GM19239 (cell line): ENCODE measurements at regions not wholly inside any gene's neighbourhood (a gene's known extent, or its start where the extent isn't known, plus 50 kb on each side); places are given as distances from the start of the nearest gene placed in this dataset.
"Not testable (repeated sequence)": the region's sequence is repeated elsewhere in the genome, so short reads cannot be mapped to it uniquely, and the experiment has no call there.

ENCODE experiments used
- DNase-seq: peaks from one replicate; pipeline ENCODE4 v3.0.0; 2011; ENCODE audit warnings: low spot score; ENCODE audit not compliant: insufficient read length
- FAIRE-seq: peaks from 2 replicates; lab custom pipeline; 2011; peaks lifted over from hg19 to GRCh38; lab: Jason Lieb, UNC

DNA sequence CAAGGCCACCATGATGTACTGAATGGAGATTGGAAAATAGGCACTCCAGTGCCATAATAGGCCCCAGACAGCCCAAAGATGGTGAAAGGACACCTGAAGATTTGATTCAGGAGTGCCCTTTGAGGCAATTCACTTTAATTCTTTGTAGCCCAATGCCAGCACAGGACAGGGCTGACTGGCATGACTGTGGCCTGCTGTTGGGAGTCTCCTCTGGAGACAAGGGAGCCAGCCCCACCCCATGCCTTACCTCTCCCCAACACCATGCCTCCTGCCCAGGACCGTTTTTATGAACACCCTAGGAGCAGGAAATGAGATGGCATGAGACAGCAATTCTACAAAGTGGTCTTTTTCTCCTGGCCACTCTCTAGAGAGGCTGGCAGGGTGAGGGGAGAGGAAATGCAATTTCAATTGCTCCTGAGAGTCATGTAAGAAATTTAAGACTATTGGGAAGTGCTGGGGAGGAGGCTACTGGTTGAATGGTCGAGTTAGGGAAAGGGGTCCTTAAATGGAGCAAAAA lies 94.2 kb upstream of the MAMLD1 start:
- no peak for FAIRE-seq

GRCh38 chrX:150269605-150270254 lies 93.4 kb upstream of the MAMLD1 start:
- FAIRE-seq = no peak
- no peak for DNase-seq

More for the DNA sequence above, 94.2 kb upstream of the MAMLD1 start:
- no peak for DNase-seq

DNA sequence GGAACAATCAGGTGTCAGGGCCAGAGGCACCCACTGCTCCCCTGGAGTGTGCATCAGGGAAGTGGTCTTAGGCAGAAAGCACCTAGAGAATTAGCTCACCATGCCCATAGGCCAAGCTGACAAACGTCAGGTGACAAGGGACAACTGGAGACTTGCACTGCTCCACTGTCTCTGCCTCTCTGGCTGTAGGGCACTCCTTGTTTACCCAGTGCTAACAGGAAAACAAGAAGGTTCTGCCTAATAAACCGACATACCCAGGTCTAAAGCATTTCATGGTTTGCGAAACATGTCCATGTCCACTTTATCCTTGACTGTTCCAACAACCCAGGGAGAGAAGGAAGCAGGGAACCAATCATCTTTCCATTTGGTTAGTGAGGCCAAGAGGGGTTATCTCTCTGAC lies 92.5 kb upstream of the MAMLD1 start:
- FAIRE-seq (no peak), DNase-seq (no peak)

DNA sequence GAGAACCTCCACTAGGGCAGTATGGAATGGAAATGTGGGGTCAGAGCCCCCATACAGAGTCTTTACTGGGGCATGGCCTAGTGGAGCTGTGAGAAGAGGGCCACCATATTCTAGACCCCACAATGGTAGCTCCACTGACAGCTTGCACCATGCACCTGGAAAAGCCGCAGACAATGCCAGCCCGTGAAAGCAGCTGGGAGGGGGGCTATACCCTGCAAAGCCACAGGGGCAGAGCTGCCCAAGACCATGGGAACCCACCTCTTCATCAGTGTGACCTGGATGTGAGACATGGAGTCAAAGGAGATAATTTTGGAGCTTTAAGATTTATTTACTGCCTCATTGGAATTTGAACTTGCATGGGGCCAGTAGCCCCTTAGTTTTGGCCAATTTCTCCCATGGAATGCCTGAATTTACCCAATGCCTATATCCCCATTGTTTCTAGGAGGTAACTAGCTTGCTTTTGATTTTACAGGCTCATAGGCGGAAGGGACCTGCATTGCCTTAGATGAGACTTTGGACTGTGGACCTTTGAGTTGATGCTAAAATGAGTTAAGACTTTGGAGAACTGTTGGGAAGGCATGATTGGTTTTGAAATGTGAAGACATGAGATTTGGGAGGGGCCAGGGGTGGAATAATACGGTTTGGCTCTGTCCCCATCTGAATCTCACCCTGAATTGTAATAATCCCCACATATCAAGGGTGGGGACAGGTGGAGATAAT lies 89.4 kb upstream of the MAMLD1 start:
- not testable (repeated sequence) for DNase-seq, FAIRE-seq

DNA sequence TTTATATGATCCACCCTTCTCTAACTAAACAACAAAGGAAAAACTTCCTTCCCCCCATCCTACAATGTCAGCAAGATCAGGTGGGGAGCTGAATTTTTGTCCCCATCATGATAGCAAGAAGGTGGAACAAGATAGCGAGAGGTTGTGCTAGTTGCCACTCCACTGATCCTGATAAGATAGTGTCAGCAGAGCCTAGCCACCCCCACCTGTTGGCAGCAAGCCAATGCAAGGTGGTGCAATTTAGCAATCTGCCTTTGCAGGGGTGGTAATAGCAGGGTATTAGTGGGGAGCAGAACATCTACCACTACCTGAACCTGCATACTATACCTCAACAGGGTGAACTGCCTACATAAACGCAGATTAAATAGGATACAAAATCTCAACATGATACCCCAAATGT lies 80.2 kb upstream of the MAMLD1 start:
- FAIRE-seq (no peak), DNase-seq (no peak)

GRCh38 chrX:150291014-150291413 lies 72.1 kb upstream of the MAMLD1 start:
- no peak for FAIRE-seq
- no peak for DNase-seq

- DNase-seq (no peak), FAIRE-seq (no peak)
These were observed 69.7 kb upstream of the MAMLD1 start for GRCh38 chrX:150293311-150294013.

DNA sequence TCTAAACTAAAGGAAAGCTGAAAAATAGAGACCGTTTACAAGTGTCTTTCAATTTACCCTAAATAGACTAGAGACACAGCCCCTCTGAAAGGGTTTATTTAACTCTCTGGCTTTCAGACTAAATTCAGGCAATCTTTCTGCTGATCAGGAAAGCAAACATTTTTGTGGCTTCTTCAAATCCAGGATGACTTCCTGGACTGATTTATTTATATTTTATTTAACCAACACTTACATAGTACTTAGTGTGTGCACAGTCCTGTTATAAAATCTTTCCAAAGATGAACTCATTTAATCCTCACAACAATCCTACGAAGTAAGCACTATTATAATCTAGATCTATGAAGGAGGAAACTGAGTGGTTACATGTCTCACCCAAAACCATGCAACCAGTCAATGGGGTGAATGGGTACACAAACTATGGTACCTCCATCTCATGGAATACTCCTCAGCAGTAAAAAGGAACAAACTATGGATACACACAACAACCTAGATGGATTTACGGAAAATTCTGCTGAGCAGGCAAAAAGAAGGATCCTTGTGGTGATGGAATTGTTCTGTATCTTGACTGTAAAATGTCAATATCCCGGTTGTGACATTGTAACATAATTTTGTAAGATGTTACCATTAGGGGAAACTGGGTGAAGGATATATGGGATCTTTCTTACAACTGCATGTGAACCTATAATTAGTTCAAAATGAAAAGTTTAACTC lies 64.1 kb upstream of the MAMLD1 start:
- DNase-seq = no peak
- no peak for FAIRE-seq

DNA sequence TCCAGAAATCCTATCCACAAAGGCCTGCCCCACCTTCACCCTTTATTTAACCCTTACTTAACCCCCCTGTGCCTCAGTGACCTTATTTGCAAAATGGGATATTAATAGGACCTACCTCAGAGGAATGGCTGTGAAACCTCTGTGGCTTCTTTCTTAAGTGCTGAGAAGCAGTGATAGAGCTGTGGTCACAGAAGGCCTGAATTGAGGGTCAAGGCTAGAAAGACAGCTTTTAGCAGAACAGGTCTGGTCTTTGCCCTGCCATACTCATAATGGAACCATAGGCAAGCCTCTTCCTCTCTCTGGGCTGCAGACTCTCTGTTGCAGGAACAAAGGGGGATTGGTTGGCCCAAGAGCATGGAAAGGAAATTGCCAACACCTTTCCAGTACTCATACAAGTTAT lies 63.5 kb upstream of the MAMLD1 start:
- no peak for FAIRE-seq

GRCh38 chrX:150303386-150304097 lies 59.6 kb upstream of the MAMLD1 start:
- no peak for FAIRE-seq
- no peak for DNase-seq

More for the DNA sequence above, 63.5 kb upstream of the MAMLD1 start:
- no peak for DNase-seq

DNA sequence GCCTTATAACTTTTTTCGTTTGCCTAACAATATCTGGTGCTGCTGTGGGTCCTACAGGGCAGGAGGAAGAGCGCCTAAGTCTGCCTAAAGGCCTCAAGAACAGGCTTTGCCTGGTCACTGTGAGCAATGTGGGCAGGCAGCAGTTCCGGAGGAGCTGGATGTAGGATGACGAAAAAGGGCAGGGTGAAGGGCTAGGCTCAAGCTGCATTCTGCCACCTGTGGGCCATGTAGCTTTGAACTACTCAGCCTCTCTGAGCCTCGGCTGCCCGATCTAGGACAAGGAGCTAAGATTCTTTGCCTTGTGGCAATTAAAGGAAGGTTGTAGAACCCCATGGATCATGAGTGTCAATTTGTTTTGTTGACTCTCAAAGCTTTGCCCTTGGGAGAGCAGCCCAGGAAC lies 57.1 kb upstream of the MAMLD1 start:
- FAIRE-seq (no peak), DNase-seq (no peak)

DNA sequence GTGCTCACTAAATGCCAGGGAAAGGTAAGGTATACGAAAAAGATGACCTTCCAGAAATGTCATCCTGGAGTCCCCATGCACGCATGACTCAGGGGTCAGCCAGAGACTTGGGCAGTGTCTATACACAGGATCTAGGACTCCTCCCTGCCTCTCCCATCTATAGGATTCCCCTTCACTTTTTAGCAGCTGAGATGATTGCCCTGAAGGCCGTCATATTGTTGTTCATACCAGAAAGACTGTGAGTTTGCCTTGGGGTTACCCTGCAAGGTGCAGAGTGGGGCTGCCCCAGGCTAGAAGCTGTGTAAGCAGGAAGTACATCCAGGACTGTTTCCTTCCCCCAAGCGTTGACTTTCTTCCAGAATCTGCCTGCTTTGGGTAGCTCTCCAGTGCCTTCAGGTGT lies 55.1 kb upstream of the MAMLD1 start:
- DNase-seq = no peak
- no peak for FAIRE-seq

GRCh38 chrX:150308532-150309157 lies 54.5 kb upstream of the MAMLD1 start:
- FAIRE-seq (no peak), DNase-seq (no peak)

DNA sequence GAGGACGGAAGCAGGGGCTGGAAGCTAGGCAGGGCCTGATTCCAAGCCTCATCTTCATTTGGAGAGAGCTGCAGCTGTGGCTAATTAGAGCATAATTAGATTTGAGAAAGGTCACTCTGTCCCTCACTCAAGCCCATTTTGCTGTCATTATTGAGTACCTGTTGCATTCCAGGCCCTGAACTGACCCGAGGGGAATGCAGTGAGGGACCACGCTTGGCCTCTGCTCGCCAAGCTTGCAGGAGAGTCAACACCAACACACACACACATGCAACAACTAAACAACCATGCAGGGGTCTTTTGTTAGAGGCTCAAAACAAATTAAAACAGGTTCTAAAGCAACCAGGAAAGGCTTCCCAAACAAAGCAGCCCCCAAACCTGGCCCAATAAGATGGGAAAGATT lies 52.7 kb upstream of the MAMLD1 start:
- no peak for FAIRE-seq

DNA sequence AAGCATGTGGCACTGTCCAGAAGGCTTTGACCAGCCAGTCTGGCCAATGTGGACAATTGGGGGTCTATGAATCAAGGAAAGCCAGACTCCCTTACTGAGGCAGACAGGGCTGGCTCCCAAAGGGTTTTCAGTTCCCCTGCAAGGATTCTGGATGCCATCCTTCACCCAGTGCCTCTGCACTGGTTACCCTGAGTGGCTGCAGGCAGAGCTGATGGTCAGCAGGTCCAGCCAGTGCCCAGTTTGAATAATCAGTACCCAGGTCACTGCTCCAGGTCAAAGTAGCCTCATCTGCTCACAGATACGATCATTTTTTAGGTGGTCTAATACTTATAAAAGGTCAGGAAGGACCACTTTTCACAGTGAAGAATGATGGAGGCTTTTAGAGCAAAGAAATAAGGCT lies 52.2 kb upstream of the MAMLD1 start:
- no peak for FAIRE-seq

More for the DNA sequence above, 52.7 kb upstream of the MAMLD1 start:
- no peak for DNase-seq

GRCh38 chrX:150312931-150313330 lies 50.2 kb upstream of the MAMLD1 start:
- FAIRE-seq (no peak), DNase-seq (no peak)

More for the DNA sequence above, 52.2 kb upstream of the MAMLD1 start:
- DNase-seq = no peak
